OCI-LY3 (cell line): ENCODE measurements at regions not wholly inside any gene's neighbourhood (a gene's known extent, or its start where the extent isn't known, plus 50 kb on each side); places are given as distances from the start of the nearest gene placed in this dataset.
A peak's percentile ranks its signal among the peaks of the same experiment; 100 is the strongest.

Experiments
- H2AFZ ChIP-seq: fragments of 200-600, 300-600 bp; shearing (Covaris generic); 2 replicates; pipeline ENCODE4 v1.6.0; 2014; ENCODE audit warnings: antibody characterized with exemption, low read depth, low read length
- H3K27ac ChIP-seq: fragments of 200-600, 300-600 bp; sonication (generic); 2 replicates; pipeline ENCODE4 v1.5.1; 2014; ENCODE audit warnings: mild to moderate bottlenecking, low read length, moderate library complexity, mixed read lengths
- H3K27me3 ChIP-seq: fragments of 200-600, 300-600 bp; sonication (generic); 2 replicates; pipeline ENCODE4 v1.6.1; 2014; ENCODE audit warnings: low read depth, low read length, mixed read lengths
- H3K36me3 ChIP-seq: fragments of 200-600, 300-600 bp; sonication (generic); replicated peaks from 2 replicates; pipeline ENCODE3; 2014; ENCODE audit warnings: low read depth, low read length, mixed read lengths
- H3K4me1 ChIP-seq: fragments of 300-600, 200-600 bp; sonication (generic); 2 replicates; pipeline ENCODE4 v1.6.1; 2014; ENCODE audit warnings: low read length, mixed read lengths
- H3K4me2 ChIP-seq: fragments of 200-600, 300-600 bp; sonication (generic); 2 replicates; pipeline ENCODE4 v1.6.1; 2014; ENCODE audit warnings: low read length, mixed read lengths
- H3K4me3 ChIP-seq: fragments of 300-600, 200-600 bp; sonication (generic); 2 replicates; pipeline ENCODE4 v1.5.1; 2014; ENCODE audit warnings: antibody characterized with exemption, mild to moderate bottlenecking, low read length, moderate library complexity
- H3K79me2 ChIP-seq: fragments of 300-600, 200-600 bp; shearing (Covaris generic); 2 replicates; pipeline ENCODE4 v1.6.1; 2014; ENCODE audit warnings: mild to moderate bottlenecking, low read length, mixed read lengths
- H3K9ac ChIP-seq: fragments of 300-600, 200-600 bp; shearing (Covaris generic); 2 replicates; pipeline ENCODE4 v1.6.0; 2014; ENCODE audit warnings: mild to moderate bottlenecking, low read length, moderate library complexity
- H3K9me3 ChIP-seq: fragments of 200-600, 300-600 bp; shearing (Covaris generic); 2 replicates; pipeline ENCODE4 v1.6.1; 2014; ENCODE audit warnings: low read length, mixed read lengths; ENCODE audit not compliant: insufficient read depth
- H4K20me1 ChIP-seq: fragments of 200-600, 300-600 bp; sonication (generic); 2 replicates; pipeline ENCODE4 v1.6.1; 2016; ENCODE audit warnings: low read length, mixed read lengths; ENCODE audit not compliant: insufficient read depth
- EZH2phosphoT487 ChIP-seq: fragments of 200-600 bp; shearing (Covaris generic); IDR thresholded peaks from 2 replicates; pipeline ENCODE4 v1.6.1; 2018; ENCODE audit warnings: antibody characterized with exemption, mixed run types, low read depth
- TF ChIP-seq, protein P1 (sequence below): fragments of 200-600, 300-600 bp; sonication (generic); IDR thresholded peaks from 2 replicates; pipeline ENCODE4 v1.5.1; 2014; ENCODE audit warnings: antibody characterized with exemption, low read length, low read depth

DNA sequence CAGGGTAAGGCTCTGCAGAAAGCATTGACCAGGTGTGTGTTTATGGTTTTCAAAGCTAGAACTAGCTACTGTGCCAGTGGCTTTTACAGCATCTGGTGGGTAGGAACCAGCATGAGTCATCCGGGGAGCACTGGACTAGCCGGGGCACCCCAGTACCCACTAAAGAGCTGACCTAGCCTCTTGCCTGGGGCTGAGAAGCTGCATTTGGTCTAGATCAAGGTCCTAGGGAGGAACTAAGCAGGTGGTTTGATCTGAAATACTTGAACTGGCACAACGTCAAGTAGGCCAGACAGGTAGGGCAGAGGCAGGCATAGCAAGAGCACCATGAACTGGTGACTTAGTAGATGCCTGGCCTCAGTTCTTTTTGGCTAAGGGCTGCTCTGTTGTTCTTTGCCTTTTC is 109.8 kb upstream of the PTPRK start:
- Histone ChIP-seq H3K36me3 (no peaks in the 10 kb centered on the region), H2AFZ (no peak overlapping the region), H3K27me3 (no peaks in the 10 kb centered on the region), H3K79me2 (no peaks in the 10 kb centered on the region), H3K27ac (no peak overlapping the region), H3K9me3 (no peaks in the 10 kb centered on the region), H4K20me1 (no peaks in the 10 kb centered on the region), H3K4me2 (no peak overlapping the region), H3K4me3 (no peak overlapping the region), H3K9ac (no peak overlapping the region), H3K4me1 (peaks cover 27% of the 10 kb centered on the region)
- no peak for TF ChIP-seq EZH2phosphoT487
- TF ChIP-seq, protein P1, sequence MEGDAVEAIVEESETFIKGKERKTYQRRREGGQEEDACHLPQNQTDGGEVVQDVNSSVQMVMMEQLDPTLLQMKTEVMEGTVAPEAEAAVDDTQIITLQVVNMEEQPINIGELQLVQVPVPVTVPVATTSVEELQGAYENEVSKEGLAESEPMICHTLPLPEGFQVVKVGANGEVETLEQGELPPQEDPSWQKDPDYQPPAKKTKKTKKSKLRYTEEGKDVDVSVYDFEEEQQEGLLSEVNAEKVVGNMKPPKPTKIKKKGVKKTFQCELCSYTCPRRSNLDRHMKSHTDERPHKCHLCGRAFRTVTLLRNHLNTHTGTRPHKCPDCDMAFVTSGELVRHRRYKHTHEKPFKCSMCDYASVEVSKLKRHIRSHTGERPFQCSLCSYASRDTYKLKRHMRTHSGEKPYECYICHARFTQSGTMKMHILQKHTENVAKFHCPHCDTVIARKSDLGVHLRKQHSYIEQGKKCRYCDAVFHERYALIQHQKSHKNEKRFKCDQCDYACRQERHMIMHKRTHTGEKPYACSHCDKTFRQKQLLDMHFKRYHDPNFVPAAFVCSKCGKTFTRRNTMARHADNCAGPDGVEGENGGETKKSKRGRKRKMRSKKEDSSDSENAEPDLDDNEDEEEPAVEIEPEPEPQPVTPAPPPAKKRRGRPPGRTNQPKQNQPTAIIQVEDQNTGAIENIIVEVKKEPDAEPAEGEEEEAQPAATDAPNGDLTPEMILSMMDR, result no peak

DNA sequence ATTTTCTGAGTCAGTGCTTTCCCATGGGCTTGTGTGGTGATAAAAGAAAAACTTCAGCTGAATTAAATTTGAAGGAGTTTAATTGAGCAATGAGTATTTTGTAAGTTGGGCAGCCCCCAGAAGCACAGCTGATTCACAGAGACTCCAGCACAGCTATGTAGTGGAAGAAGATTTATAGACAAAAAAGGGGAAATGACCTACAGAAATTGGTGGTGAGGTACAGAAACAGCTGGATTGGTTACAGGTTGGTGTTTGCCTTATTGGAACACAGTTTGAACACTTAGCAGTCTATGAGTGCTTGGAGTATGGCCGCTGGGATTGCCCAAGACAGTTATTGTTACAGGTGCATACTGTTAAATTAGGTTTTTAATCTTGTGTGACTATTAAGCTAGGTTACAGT is 96.9 kb upstream of the PTPRK start:
- Histone ChIP-seq H3K4me3 (no peak overlapping the region), H4K20me1 (no peaks in the 10 kb centered on the region), H3K4me2 (no peak overlapping the region), H3K9me3 (no peaks in the 10 kb centered on the region), H3K36me3 (no peaks in the 10 kb centered on the region), H3K27ac (no peak overlapping the region), H3K4me1 (peaks cover 11% of the 10 kb centered on the region), H3K9ac (no peak overlapping the region), H2AFZ (no peak overlapping the region), H3K27me3 (no peaks in the 10 kb centered on the region), H3K79me2 (no peaks in the 10 kb centered on the region)
- TF ChIP-seq, protein P1, result no peak
- no peak for TF ChIP-seq EZH2phosphoT487

DNA sequence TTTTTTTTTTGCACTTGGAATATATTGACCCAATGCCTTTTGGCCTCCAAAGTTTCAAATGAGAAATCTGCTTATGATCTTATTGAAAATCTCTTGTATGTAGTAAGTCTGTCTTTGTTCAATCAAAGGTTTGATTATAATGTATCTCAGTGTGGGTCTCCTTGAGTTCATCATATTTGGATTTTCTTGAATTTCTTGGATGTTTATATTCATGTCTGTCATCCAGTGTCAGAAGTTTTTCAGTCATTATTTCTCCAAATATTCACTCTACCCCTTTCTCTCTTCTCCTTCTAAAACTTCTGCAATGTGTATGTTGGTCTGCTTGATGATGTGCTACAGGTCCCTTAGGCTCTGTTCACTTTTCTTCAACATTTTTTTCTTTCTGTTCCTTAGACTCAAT is 95.9 kb upstream of the PTPRK start:
- H2AFZ ChIP-seq, result no peak overlapping the region
- no peak overlapping the region for H3K4me3 ChIP-seq
- no peaks in the 10 kb centered on the region for H3K9me3 ChIP-seq
- H3K36me3 ChIP-seq, result no peaks in the 10 kb centered on the region
- H3K79me2 ChIP-seq, result no peaks in the 10 kb centered on the region
- TF ChIP-seq, protein P1, result no peak
- TF ChIP-seq EZH2phosphoT487, result no peak
- no peak overlapping the region for H3K27ac ChIP-seq
- H4K20me1 ChIP-seq, result no peaks in the 10 kb centered on the region
- no peaks in the 10 kb centered on the region for H3K27me3 ChIP-seq
- peaks cover 11% of the 10 kb centered on the region for H3K4me1 ChIP-seq
- no peak overlapping the region for H3K4me2 ChIP-seq
- H3K9ac ChIP-seq, result no peak overlapping the region

DNA sequence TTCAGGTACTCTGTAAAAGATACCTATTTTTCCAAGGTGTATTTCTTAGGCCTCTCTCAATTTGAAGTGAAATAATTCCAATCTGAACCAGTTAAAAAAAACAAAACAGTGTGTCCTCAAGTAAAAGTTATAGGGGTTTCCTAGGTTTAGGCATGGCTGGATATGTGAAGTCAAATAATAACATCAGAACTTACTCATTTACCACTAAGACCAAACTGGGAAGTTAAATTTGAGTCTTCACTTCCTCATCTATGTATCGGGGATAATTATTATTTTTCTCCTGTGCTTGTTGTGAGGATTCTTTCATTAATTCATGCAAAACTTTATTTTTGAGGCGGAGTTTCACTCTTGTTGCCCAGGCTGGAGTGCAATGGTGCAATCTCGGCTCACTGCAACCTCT is 86.2 kb upstream of the PTPRK start:
- Histone ChIP-seq H4K20me1 (no peaks in the 10 kb centered on the region), H3K9ac (no peak overlapping the region), H3K79me2 (no peaks in the 10 kb centered on the region), H3K4me2 (peak overlapping the region; percentile 70), H3K9me3 (no peaks in the 10 kb centered on the region), H3K36me3 (no peaks in the 10 kb centered on the region), H3K27me3 (no peaks in the 10 kb centered on the region), H3K27ac (no peak overlapping the region), H2AFZ (no peak overlapping the region), H3K4me1 (peaks cover 19% of the 10 kb centered on the region), H3K4me3 (peak overlapping the region; percentile 49; the same call in 1 of the 2 replicates)
- TF ChIP-seq EZH2phosphoT487, result no peak
- TF ChIP-seq, protein P1, result no peak
